ENCODE measurements at regions not wholly inside any gene's neighbourhood (a gene's known extent, or its start where the extent isn't known, plus 50 kb on each side); places are given as distances from the start of the nearest gene placed in this dataset.

GRCh38 chr6:43846556-43846955 lies 76.5 kb downstream of the VEGFA start:
- TF ChIP-seq EZH2 (IDR thresholded peaks at IDR 0.05; ENCODE audit: low read depth), result no peak
- no peak for TF ChIP-seq CTCF (conservative IDR thresholded peaks at IDR 0.05)

Measured in PC-9 (cell line).